H1 (cell line): ENCODE measurements at regions not wholly inside any gene's neighbourhood (a gene's known extent, or its start where the extent isn't known, plus 50 kb on each side); places are given as distances from the start of the nearest gene placed in this dataset.

Experiments used
- CTCF ChIA-PET: fragments of 300-600 bp; sonication (Branson Sonifier 250); formaldehyde crosslinking; loops from one replicate; lab custom pipeline; 2021; ENCODE audit not compliant: partially characterized antibody; lab: Charles Lee
- POLR2A ChIA-PET: fragments of 300-600 bp; sonication (Branson Sonifier 250); formaldehyde crosslinking; loops from one replicate; lab custom pipeline; 2021; ENCODE audit warnings: inconsistent platforms; ENCODE audit not compliant: partially characterized antibody; lab: Charles Lee
- DNase-seq, 2 experiments: peaks; one replicate each; pipeline versions ENCODE4 v3.0.0 to v3.0.0-alpha.2; 2010 to 2022; ENCODE audit warnings: low spot score in 2 of 2, low read depth in 1 of 2, mixed read lengths in 1 of 2
- FAIRE-seq: peaks from 2 replicates; lab custom pipeline; 2011; peaks lifted over from hg19 to GRCh38; lab: Jason Lieb, UNC
- H2AFZ ChIP-seq: 2 replicates; pipeline ENCODE4 v1.8.1; 2012; ENCODE audit warnings: low read length, inconsistent platforms
- H2AK5ac ChIP-seq: 2 replicates; pipeline ENCODE4 v1.6.1; 2013; ENCODE audit warnings: low read depth, low read length
- H2BK120ac ChIP-seq: replicated peaks from 2 replicates; pipeline ENCODE3; 2013; ENCODE audit warnings: low read depth, low read length, inconsistent platforms
- H2BK12ac ChIP-seq: 2 replicates; pipeline ENCODE4 v1.6.1; 2013; ENCODE audit warnings: low read depth, low read length
- H2BK15ac ChIP-seq: 2 replicates; pipeline ENCODE4 v1.6.1; 2013; ENCODE audit warnings: low read length
- H2BK20ac ChIP-seq: 2 replicates; pipeline ENCODE4 v1.6.1; 2013; ENCODE audit warnings: low read length
- H2BK5ac ChIP-seq: 2 replicates; pipeline ENCODE4 v1.6.1; 2013; ENCODE audit warnings: low read depth, low read length
- H3K14ac ChIP-seq: 2 replicates; pipeline ENCODE4 v1.6.1; 2013; ENCODE audit warnings: inconsistent platforms; ENCODE audit not compliant: insufficient read length
- H3K18ac ChIP-seq: 2 replicates; pipeline ENCODE4 v1.6.1; 2013; ENCODE audit warnings: low read length; ENCODE audit errors: extremely low read depth
- H3K23ac ChIP-seq: 2 replicates; pipeline ENCODE4 v1.6.1; 2013; ENCODE audit warnings: inconsistent platforms; ENCODE audit not compliant: insufficient read length
- H3K23me2 ChIP-seq: 2 replicates; pipeline ENCODE4 v1.6.1; 2013; ENCODE audit warnings: low read depth, low read length
- H3K27ac ChIP-seq: 2 replicates; pipeline ENCODE4 v1.6.1; 2011; ENCODE audit warnings: low read depth, low read length, inconsistent platforms
- H3K27me3 ChIP-seq, 4 experiments: replicated peaks in 1 of 4; 1 replicate in 1 of 4; 2 replicates in 3 of 4; pipeline versions ENCODE4 v1.6.1 to v1.8.1; 2011 to 2013; ENCODE audit warnings: low read length in 3 of 4, mild to moderate bottlenecking in 3 of 4, inconsistent platforms in 2 of 4, mixed read lengths in 2 of 4, moderate library complexity in 1 of 4; ENCODE audit not compliant: control insufficient read depth in 3 of 4, insufficient read depth in 3 of 4; ENCODE audit errors: extremely low read depth in 1 of 4
- H3K36me3 ChIP-seq, 4 experiments: 2 replicates each; pipeline versions ENCODE4 v1.6.1 to v1.8.1; 2011 to 2013; ENCODE audit warnings: mild to moderate bottlenecking in 4 of 4, low read length in 3 of 4, moderate library complexity in 2 of 4, control low read depth in 1 of 4, inconsistent platforms in 1 of 4; ENCODE audit not compliant: insufficient read depth in 4 of 4, control insufficient read depth in 2 of 4
- H3K4ac ChIP-seq: replicated peaks from 2 replicates; pipeline ENCODE3; 2013; ENCODE audit warnings: low read length, low read depth, mixed read lengths, inconsistent platforms; ENCODE audit not compliant: insufficient read length
- H3K4me1 ChIP-seq, 4 experiments: replicated peaks in 1 of 4; 1 replicate in 1 of 4; 2 replicates in 3 of 4; pipeline versions ENCODE4 v1.6.1 to v1.8.1; 2011 to 2013; ENCODE audit warnings: low read length in 3 of 4, inconsistent platforms in 2 of 4, mixed read lengths in 1 of 4; ENCODE audit not compliant: insufficient read depth in 4 of 4, control insufficient read depth in 3 of 4
- H3K4me2 ChIP-seq, 2 experiments: 2 replicates each; pipeline versions ENCODE4 v1.6.1 to v1.8.1; 2011 to 2013; ENCODE audit warnings: low read depth in 2 of 2, low read length in 2 of 2, control low read depth in 1 of 2, inconsistent platforms in 1 of 2, mild to moderate bottlenecking in 1 of 2; ENCODE audit not compliant: insufficient read depth in 1 of 2
- H3K4me3 ChIP-seq, 4 experiments: fragments of 200-600, 300-600 bp in 1 of 4; sonication (generic), shearing (Covaris generic), sonication (Bioruptor Twin) in 1 of 4; 2 replicates each; pipeline versions ENCODE4 v1.5.1 to v1.8.1; 2011 to 2016; ENCODE audit warnings: low read length in 4 of 4, low read depth in 3 of 4, control low read depth in 2 of 4, inconsistent platforms in 2 of 4, mild to moderate bottlenecking in 2 of 4, mixed read lengths in 1 of 4, moderate library complexity in 1 of 4; ENCODE audit not compliant: insufficient read depth in 2 of 4; ENCODE audit errors: extremely low read depth in 1 of 4
- H3K56ac ChIP-seq: replicated peaks from 2 replicates; pipeline ENCODE3; 2013; ENCODE audit warnings: low read depth, mild to moderate bottlenecking, mixed read lengths, low read length, inconsistent platforms; ENCODE audit not compliant: insufficient read length
- H3K79me1 ChIP-seq: 2 replicates; pipeline ENCODE4 v1.6.1; 2013; ENCODE audit warnings: low read depth, low read length, control low read depth
- H3K79me2 ChIP-seq, 2 experiments: 2 replicates each; pipeline versions ENCODE4 v1.6.1 to v1.8.1; 2012 to 2013; ENCODE audit warnings: low read length in 2 of 2, mild to moderate bottlenecking in 2 of 2, inconsistent platforms in 1 of 2; ENCODE audit not compliant: insufficient read depth in 2 of 2, control insufficient read depth in 1 of 2
- H3K9ac ChIP-seq, 4 experiments: replicated peaks in 1 of 4; 1 replicate in 1 of 4; 2 replicates in 3 of 4; pipeline versions ENCODE4 v1.6.1 to v1.8.1; 2011 to 2013; ENCODE audit warnings: low read depth in 3 of 4, low read length in 3 of 4, control low read depth in 2 of 4, mild to moderate bottlenecking in 2 of 4, moderate library complexity in 2 of 4, inconsistent platforms in 1 of 4; ENCODE audit errors: extremely low read depth in 1 of 4
- H3K9me3 ChIP-seq, 2 experiments: 2 replicates each; pipeline versions ENCODE4 v1.6.1 to v1.8.1; 2012 to 2013; ENCODE audit warnings: mild to moderate bottlenecking in 2 of 2, moderate library complexity in 2 of 2, control low read depth in 1 of 2, inconsistent platforms in 1 of 2, low read depth in 1 of 2, low read length in 1 of 2, mixed read lengths in 1 of 2; ENCODE audit not compliant: insufficient read depth in 2 of 2
- H4K20me1 ChIP-seq, 2 experiments: replicated peaks in 1 of 2; 2 replicates each; pipeline versions ENCODE3 to v1.8.1; 2011 to 2013; ENCODE audit warnings: inconsistent platforms in 2 of 2, low read length in 2 of 2, mild to moderate bottlenecking in 1 of 2; ENCODE audit not compliant: insufficient read depth in 2 of 2, control insufficient read depth in 1 of 2
- H4K5ac ChIP-seq: 2 replicates; pipeline ENCODE4 v1.6.1; 2013; ENCODE audit warnings: low read length, low read depth, mixed read lengths, inconsistent platforms; ENCODE audit not compliant: insufficient read length
- H4K8ac ChIP-seq: 2 replicates; pipeline ENCODE4 v1.8.0; 2013; ENCODE audit warnings: mild to moderate bottlenecking, moderate library complexity, low read length, inconsistent platforms; ENCODE audit not compliant: insufficient read depth; ENCODE audit errors: extremely low read depth
- H4K91ac ChIP-seq: replicated peaks from 2 replicates; pipeline ENCODE3; 2013; ENCODE audit warnings: low read length, mixed read lengths, inconsistent platforms; ENCODE audit not compliant: insufficient read length
- CHD2 ChIP-seq: IDR thresholded peaks from 2 replicates; pipeline ENCODE4 v1.6.1; 2012; ENCODE audit warnings: low read length, improper control_type of control experiment
- E2F6 ChIP-seq: IDR thresholded peaks from 2 replicates; pipeline ENCODE4 v1.6.1; 2012; ENCODE audit warnings: inconsistent platforms
- EP300 ChIP-seq, 2 experiments: IDR thresholded peaks; 1 replicate in 1 of 2; 2 replicates in 1 of 2; pipeline ENCODE4 v1.6.1; 2011 to 2012; ENCODE audit warnings: low read depth in 2 of 2, low read length in 2 of 2, mild to moderate bottlenecking in 2 of 2, borderline replicate concordance in 1 of 2, inconsistent platforms in 1 of 2, moderate library complexity in 1 of 2
- GTF2F1 ChIP-seq: IDR thresholded peaks from 2 replicates; pipeline ENCODE4 v1.6.1; 2012; ENCODE audit warnings: low read depth, low read length, improper control_type of control experiment, borderline replicate concordance
- HDAC2 ChIP-seq, 2 experiments: fragments of 300-600 bp in 1 of 2; sonication (generic) in 1 of 2; IDR thresholded peaks; 2 replicates each; pipeline ENCODE4 v1.6.1; 2011 to 2012; ENCODE audit warnings: low read depth in 2 of 2, low read length in 2 of 2, mild to moderate bottlenecking in 2 of 2, moderate library complexity in 2 of 2, borderline replicate concordance in 1 of 2, inconsistent platforms in 1 of 2
- HDAC6 ChIP-seq: IDR thresholded peaks from one replicate; pipeline ENCODE4 v1.7.1; 2012; ENCODE audit warnings: low read depth, mild to moderate bottlenecking, inconsistent platforms, low read length, moderate library complexity
- KDM1A ChIP-seq: fragments of 200-600, 300-600 bp; sonication (generic); IDR thresholded peaks from 2 replicates; pipeline ENCODE4 v1.7.1; 2016; ENCODE audit warnings: mild to moderate bottlenecking, low read length, borderline replicate concordance
- KDM5A ChIP-seq: fragments of 200-600 bp; IDR thresholded peaks from 2 replicates; pipeline ENCODE4 v1.7.1; 2012; ENCODE audit warnings: mild to moderate bottlenecking, low read length, inconsistent platforms, mixed read lengths
- MAX ChIP-seq: IDR thresholded peaks from 2 replicates; pipeline ENCODE4 v1.6.1; 2012; ENCODE audit warnings: inconsistent platforms
- NANOG ChIP-seq: IDR thresholded peaks from 2 replicates; pipeline ENCODE4 v1.6.1; 2011; ENCODE audit warnings: low read length, low read depth, mild to moderate bottlenecking, inconsistent platforms; ENCODE audit not compliant: insufficient read depth, poor library complexity, severe bottlenecking
- POLR2AphosphoS5 ChIP-seq: IDR thresholded peaks from 2 replicates; pipeline ENCODE4 v1.6.1; 2011; ENCODE audit warnings: low read depth, low read length
- SIN3A ChIP-seq, 2 experiments: IDR thresholded peaks in 1 of 2; conservative IDR thresholded peaks in 1 of 2; 2 replicates each; pipeline ENCODE4 v1.6.1; 2011 to 2012; ENCODE audit warnings: low read length in 2 of 2, improper control_type of control experiment in 1 of 2, low read depth in 1 of 2, mild to moderate bottlenecking in 1 of 2
- SRF ChIP-seq: IDR thresholded peaks from 2 replicates; pipeline ENCODE4 v1.6.1; 2011; ENCODE audit warnings: mild to moderate bottlenecking, low read depth, low read length, moderate library complexity
- TCF12 ChIP-seq: IDR thresholded peaks from 2 replicates; pipeline ENCODE4 v1.6.1; 2011; ENCODE audit warnings: low read depth, mild to moderate bottlenecking, low read length
- WGBS, 2 experiments: shearing (Covaris generic) in 1 of 2; methylation state at CpG; one replicate each; pipeline versions ENCODE4 v1.1.6 to v1.1.7; 2013 to 2015; ENCODE audit warnings: low lambda C conversion rate in 2 of 2, mixed read lengths in 2 of 2, inconsistent platforms in 1 of 2, low coverage in 1 of 2, missing lambda C conversion rate in 1 of 2; ENCODE audit not compliant: insufficient replicate concordance in 2 of 2, insufficient coverage in 1 of 2, insufficient read length in 1 of 2; ENCODE audit errors: extremely low coverage in 1 of 2, missing lambda C conversion rate in 1 of 2; 5-methylcytosine and 5-hydroxymethylcytosine counted together

GRCh38 chr1:69110851-69111250 lies 456.9 kb upstream of the LRRC7 start:
- no peak overlapping the region for H3K18ac ChIP-seq
- no peak for TF ChIP-seq EP300 (IDR thresholded peaks at IDR 0.05; ENCODE audit: borderline replicate concordance in 1 of 2, low read depth in 2 of 2, low read length in 2 of 2)
- no peak for TF ChIP-seq HDAC2 (IDR thresholded peaks at IDR 0.05; ENCODE audit: borderline replicate concordance in 1 of 2, low read depth in 2 of 2, low read length in 2 of 2)
- no peak for TF ChIP-seq TCF12
- TF ChIP-seq KDM1A, result no peak
- TF ChIP-seq E2F6, result no peak
- no peak for TF ChIP-seq GTF2F1
- no peak for TF ChIP-seq POLR2AphosphoS5
- no peak for TF ChIP-seq CHD2
- no peak for TF ChIP-seq SRF
- TF ChIP-seq SIN3A (conservative IDR thresholded peaks at IDR 0.05 in 1 of 2, IDR thresholded peaks at IDR 0.05 in 1 of 2; ENCODE audit: low read depth in 1 of 2, low read length in 2 of 2), result no peak
- no peak for TF ChIP-seq MAX
- no peak for TF ChIP-seq NANOG
- TF ChIP-seq HDAC6, result no peak
- no peak for TF ChIP-seq KDM5A

More at GRCh38 chr1:69110851-69111250, 456.9 kb upstream of the LRRC7 start:
- no peak overlapping the region for H2BK120ac ChIP-seq
- no peak overlapping the region for H3K9ac ChIP-seq
- 77% methylated on average over 1 of the region's 1 CpG; no CpG with 5 or more reads in 1 of the 2 experiments for WGBS, 2 experiments
- no peak overlapping the region for H2AFZ ChIP-seq
- no peak overlapping the region for H4K8ac ChIP-seq
- H3K23ac ChIP-seq, result no peak overlapping the region
- H4K5ac ChIP-seq, result no peak overlapping the region
- no peaks in the 10 kb centered on the region for H3K23me2 ChIP-seq
- no peaks in the 10 kb centered on the region for H3K27me3 ChIP-seq
- ChIA-PET POLR2A (no interaction called here), CTCF (interaction anchor here (1.2 kb wide), 1 partner anchor 10 kb away, joined by 3 read pairs; no protein-coding TSS in a partner anchor)
- FAIRE-seq, result no peak
- no peaks in the 10 kb centered on the region for H3K9me3 ChIP-seq
- H3K56ac ChIP-seq, result no peak overlapping the region
- H3K14ac ChIP-seq, result no peak overlapping the region
- no peak overlapping the region for H3K4ac ChIP-seq
- H2BK12ac ChIP-seq, result no peak overlapping the region
- no peaks in the 10 kb centered on the region for H3K4me1 ChIP-seq
- no peaks in the 10 kb centered on the region for H3K79me1 ChIP-seq
- no peak overlapping the region for H3K27ac ChIP-seq
- DNase-seq, result no peak
- no peaks in the 10 kb centered on the region for H4K20me1 ChIP-seq
- H2BK20ac ChIP-seq, result no peak overlapping the region
- H2BK5ac ChIP-seq, result no peak overlapping the region
- no peak overlapping the region for H3K4me2 ChIP-seq
- no peak overlapping the region for H2AK5ac ChIP-seq
- no peaks in the 10 kb centered on the region for H3K36me3 ChIP-seq
- no peaks in the 10 kb centered on the region for H3K79me2 ChIP-seq
- H2BK15ac ChIP-seq, result no peak overlapping the region
- no peak overlapping the region for H3K4me3 ChIP-seq
- no peak overlapping the region for H4K91ac ChIP-seq
